ENCODE measurements at regions not wholly inside any gene's neighbourhood (a gene's known extent, or its start where the extent isn't known, plus 50 kb on each side); places are given as distances from the start of the nearest gene placed in this dataset.

DNA sequence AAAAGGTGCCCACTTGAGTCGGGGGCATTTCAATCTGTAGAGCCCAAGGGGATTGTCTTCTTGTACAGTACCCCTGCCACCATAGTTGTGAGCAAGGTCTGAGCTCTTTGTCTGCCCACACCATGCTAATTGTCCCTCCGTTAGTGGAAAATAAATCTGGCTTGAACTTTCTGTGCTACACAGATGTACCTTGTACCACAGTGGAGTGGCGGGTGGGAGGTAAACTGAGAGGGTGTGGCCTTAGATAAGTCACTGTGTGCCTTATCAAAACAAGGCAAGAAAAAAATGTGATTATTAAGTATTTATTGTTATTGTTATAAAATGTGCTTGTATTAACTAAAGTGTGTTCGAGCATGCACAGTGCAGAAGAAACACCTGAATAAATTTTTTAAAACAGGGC is 242.9 kb upstream of the C2CD4B start:
- TF ChIP-seq, protein P1, sequence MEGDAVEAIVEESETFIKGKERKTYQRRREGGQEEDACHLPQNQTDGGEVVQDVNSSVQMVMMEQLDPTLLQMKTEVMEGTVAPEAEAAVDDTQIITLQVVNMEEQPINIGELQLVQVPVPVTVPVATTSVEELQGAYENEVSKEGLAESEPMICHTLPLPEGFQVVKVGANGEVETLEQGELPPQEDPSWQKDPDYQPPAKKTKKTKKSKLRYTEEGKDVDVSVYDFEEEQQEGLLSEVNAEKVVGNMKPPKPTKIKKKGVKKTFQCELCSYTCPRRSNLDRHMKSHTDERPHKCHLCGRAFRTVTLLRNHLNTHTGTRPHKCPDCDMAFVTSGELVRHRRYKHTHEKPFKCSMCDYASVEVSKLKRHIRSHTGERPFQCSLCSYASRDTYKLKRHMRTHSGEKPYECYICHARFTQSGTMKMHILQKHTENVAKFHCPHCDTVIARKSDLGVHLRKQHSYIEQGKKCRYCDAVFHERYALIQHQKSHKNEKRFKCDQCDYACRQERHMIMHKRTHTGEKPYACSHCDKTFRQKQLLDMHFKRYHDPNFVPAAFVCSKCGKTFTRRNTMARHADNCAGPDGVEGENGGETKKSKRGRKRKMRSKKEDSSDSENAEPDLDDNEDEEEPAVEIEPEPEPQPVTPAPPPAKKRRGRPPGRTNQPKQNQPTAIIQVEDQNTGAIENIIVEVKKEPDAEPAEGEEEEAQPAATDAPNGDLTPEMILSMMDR (conservative IDR thresholded peaks at IDR 0.05; ENCODE audit: low read depth, low read length), result no peak
- no peak for TF ChIP-seq EZH2 (IDR thresholded peaks at IDR 0.05; ENCODE audit: borderline replicate concordance, low read depth, low read length, poor library complexity, severe bottlenecking)

Measured in A673 (cell line).